Ascending aorta (tissue), 2 donors: ENCODE measurements at regions not wholly inside any gene's neighbourhood (a gene's known extent, or its start where the extent isn't known, plus 50 kb on each side); places are given as distances from the start of the nearest gene placed in this dataset.

Source experiments
- DNase-seq, 2 donors: peaks; one replicate each; pipeline ENCODE4 v3.0.0-alpha.2; 2019; ENCODE audit warnings: low spot score in 2 of 2
- H3K27ac ChIP-seq, 2 donors: fragments of 200-600 bp; sonication (generic); one replicate each; pipeline ENCODE4 v1.5.1; 2016 to 2017; ENCODE audit warnings: mild to moderate bottlenecking in 1 of 2
- H3K27me3 ChIP-seq: fragments of 200-600 bp; sonication (generic); one replicate; pipeline ENCODE4 v1.5.1; 2017
- H3K36me3 ChIP-seq, 2 donors: fragments of 200-600 bp; sonication (generic); one replicate each; pipeline ENCODE4 v1.5.1; 2016
- H3K4me1 ChIP-seq, 2 donors: fragments of 200-600 bp; sonication (generic); one replicate each; pipeline ENCODE4 v1.5.1; 2016 to 2017; ENCODE audit warnings: mild to moderate bottlenecking in 1 of 2
- H3K4me3 ChIP-seq, 2 donors: fragments of 200-600 bp; sonication (generic); one replicate each; pipeline ENCODE4 v1.5.1; 2016 to 2017; ENCODE audit warnings: mild to moderate bottlenecking in 1 of 2
- H3K9me3 ChIP-seq, 2 donors: fragments of 200-600 bp; sonication (generic); one replicate each; pipeline ENCODE4 v1.5.1; 2016
- intact Hi-C: fragments of 100-400 bp; cut with DNase I; formaldehyde crosslinking; loops from one replicate; pipeline ENCODE4 v1.15.1; 2023
- TF ChIP-seq, protein P1 (sequence below), 3 experiments: fragments of 200-600 bp in 2 of 3; fragments of 450-650 bp in 1 of 3; sonication (generic) in 2 of 3; IDR thresholded peaks; one replicate each; pipeline ENCODE4 v1.5.1; 2016 to 2019; ENCODE audit warnings: antibody characterized with exemption in 3 of 3, mild to moderate bottlenecking in 1 of 3, moderate library complexity in 1 of 3

DNA sequence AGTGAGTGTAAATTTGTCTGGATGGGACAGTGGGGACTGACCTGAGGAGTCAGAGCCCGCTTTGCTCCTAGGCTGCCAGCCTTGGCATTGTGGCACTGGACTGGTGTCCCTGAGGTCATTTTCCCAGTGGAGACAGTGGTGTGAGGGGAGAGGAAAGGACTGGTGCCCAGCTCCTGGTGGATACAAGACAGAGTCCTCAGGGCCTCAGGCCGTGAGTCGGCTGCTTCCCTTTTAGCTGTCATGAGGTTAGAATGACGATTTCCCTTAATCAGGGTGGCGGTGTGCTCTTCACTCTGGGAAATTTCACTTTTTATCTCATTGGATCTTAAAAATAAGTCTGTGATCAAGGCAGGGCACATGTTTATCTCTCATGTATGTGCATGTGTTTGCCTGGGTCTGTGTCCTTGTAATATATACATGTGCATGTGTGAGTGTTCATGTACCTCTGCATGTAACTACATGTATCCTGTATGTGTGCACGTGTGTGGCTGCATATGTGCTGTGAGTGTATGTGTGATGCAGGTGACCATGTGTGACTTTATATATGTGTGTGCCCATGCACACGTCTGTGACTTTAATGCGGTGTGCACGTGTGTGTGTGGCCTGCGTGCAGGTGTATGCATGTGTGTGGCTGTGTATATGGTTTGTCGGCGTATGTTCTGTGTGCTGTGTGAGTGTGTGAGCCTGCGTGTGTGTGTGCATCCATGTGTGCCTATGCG lies 55.7 kb downstream of the GLI2 start:
- H3K4me1 ChIP-seq, result no peaks in the 10 kb centered on the region
- H3K36me3 ChIP-seq, result no peaks in the 10 kb centered on the region
- no peak overlapping the region for H3K4me3 ChIP-seq
- no peak for DNase-seq
- H3K27me3 ChIP-seq, result no peaks in the 10 kb centered on the region
- H3K9me3 ChIP-seq, result no peaks in the 10 kb centered on the region
- TF ChIP-seq, protein P1, sequence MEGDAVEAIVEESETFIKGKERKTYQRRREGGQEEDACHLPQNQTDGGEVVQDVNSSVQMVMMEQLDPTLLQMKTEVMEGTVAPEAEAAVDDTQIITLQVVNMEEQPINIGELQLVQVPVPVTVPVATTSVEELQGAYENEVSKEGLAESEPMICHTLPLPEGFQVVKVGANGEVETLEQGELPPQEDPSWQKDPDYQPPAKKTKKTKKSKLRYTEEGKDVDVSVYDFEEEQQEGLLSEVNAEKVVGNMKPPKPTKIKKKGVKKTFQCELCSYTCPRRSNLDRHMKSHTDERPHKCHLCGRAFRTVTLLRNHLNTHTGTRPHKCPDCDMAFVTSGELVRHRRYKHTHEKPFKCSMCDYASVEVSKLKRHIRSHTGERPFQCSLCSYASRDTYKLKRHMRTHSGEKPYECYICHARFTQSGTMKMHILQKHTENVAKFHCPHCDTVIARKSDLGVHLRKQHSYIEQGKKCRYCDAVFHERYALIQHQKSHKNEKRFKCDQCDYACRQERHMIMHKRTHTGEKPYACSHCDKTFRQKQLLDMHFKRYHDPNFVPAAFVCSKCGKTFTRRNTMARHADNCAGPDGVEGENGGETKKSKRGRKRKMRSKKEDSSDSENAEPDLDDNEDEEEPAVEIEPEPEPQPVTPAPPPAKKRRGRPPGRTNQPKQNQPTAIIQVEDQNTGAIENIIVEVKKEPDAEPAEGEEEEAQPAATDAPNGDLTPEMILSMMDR (IDR thresholded peaks at IDR 0.05), result no peak
- no peak overlapping the region for H3K27ac ChIP-seq
- intact Hi-C loops, result no loop called here

GRCh38 chr2:120791962-120792297 lies 56.3 kb downstream of the GLI2 start:
- no peak for DNase-seq
- Histone ChIP-seq H3K9me3 (no peaks in the 10 kb centered on the region), H3K27me3 (no peaks in the 10 kb centered on the region), H3K4me1 (no peaks in the 10 kb centered on the region), H3K36me3 (no peaks in the 10 kb centered on the region), H3K4me3 (no peak overlapping the region), H3K27ac (no peak overlapping the region)
- intact Hi-C loops, result no loop called here
- TF ChIP-seq, protein P1 (IDR thresholded peaks at IDR 0.05), result no peak

- H3K27ac ChIP-seq, result no peak overlapping the region
Observed at GRCh38 chr2:120793682-120794403, 58.2 kb downstream of the GLI2 start.

GRCh38 chr2:120794716-120795115 lies 59.0 kb downstream of the GLI2 start:
- TF ChIP-seq, protein P1 (IDR thresholded peaks at IDR 0.05), result no peak
- no peaks in the 10 kb centered on the region for H3K27me3 ChIP-seq
- H3K36me3 ChIP-seq, result no peaks in the 10 kb centered on the region
- no peaks in the 10 kb centered on the region for H3K9me3 ChIP-seq
- DNase-seq, result no peak
- H3K27ac ChIP-seq, result no peak overlapping the region
- intact Hi-C loops, result no loop called here
- H3K4me1 ChIP-seq, result peaks cover 0 to 2% of the 10 kb centered on the region in 2 donors
- H3K4me3 ChIP-seq, result no peak overlapping the region

More at GRCh38 chr2:120793682-120794403, 58.2 kb downstream of the GLI2 start:
- TF ChIP-seq, protein P1 (IDR thresholded peaks at IDR 0.05), result no peak
- H3K4me3 ChIP-seq, result no peak overlapping the region
- no peaks in the 10 kb centered on the region for H3K27me3 ChIP-seq
- intact Hi-C loops, result no loop called here
- H3K9me3 ChIP-seq, result no peaks in the 10 kb centered on the region
- DNase-seq, result no peak
- peaks cover 0 to 2% of the 10 kb centered on the region in 2 donors for H3K4me1 ChIP-seq
- no peaks in the 10 kb centered on the region for H3K36me3 ChIP-seq

DNA sequence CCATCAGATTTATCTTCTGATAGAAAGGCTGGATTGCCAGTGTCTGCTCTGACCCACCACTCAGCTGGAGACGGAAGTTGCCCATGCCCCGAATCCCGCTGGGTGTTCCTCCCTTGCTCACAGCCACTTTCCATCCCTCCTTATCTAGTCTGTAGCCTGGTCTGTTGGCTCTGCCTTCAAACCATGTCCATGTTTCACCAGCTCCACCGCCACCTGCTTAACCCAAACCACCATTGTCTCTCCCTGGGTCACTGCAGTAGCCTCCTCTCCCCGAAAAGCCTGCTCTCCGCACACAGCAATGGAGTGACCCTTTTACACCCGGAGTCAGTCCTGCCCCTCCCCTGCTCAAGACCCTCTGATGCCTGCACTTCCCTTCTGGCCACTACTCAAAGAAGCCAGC lies 60.4 kb downstream of the GLI2 start:
- intact Hi-C loops, result no loop called here
- no peak overlapping the region for H3K4me3 ChIP-seq
- DNase-seq, result no peak
- TF ChIP-seq, protein P1 (IDR thresholded peaks at IDR 0.05), result no peak
- H3K9me3 ChIP-seq, result no peaks in the 10 kb centered on the region
- peaks cover 0 to 2% of the 10 kb centered on the region in 2 donors for H3K4me1 ChIP-seq
- no peak overlapping the region for H3K27ac ChIP-seq
- no peaks in the 10 kb centered on the region for H3K27me3 ChIP-seq
- no peaks in the 10 kb centered on the region for H3K36me3 ChIP-seq
